CD4-positive, alpha-beta T cell (primary cell): ENCODE measurements at regions not wholly inside any gene's neighbourhood (a gene's known extent, or its start where the extent isn't known, plus 50 kb on each side); places are given as distances from the start of the nearest gene placed in this dataset.

Experiments used
- ATAC-seq: fragments of 200-7000 bp; cut with Tn5 transposase; one replicate; pipeline ENCODE4 v1.10.0; 2022; ENCODE audit warnings: mild to moderate bottlenecking; ENCODE audit not compliant: poor library complexity
- CTCF ChIA-PET: fragments of 350-600 bp; sonication (Branson Sonifier 250); formaldehyde crosslinking; loops from one replicate; lab custom pipeline; 2021; ENCODE audit warnings: antibody characterized with exemption, inconsistent platforms; lab: Charles Lee
- POLR2A ChIA-PET: fragments of 350-600 bp; sonication (Branson Sonifier 250); formaldehyde crosslinking; loops from one replicate; lab custom pipeline; 2021; ENCODE audit warnings: antibody characterized with exemption, inconsistent platforms; lab: Charles Lee
- DNase-seq, 14 experiments: peaks; one replicate each; pipeline ENCODE4 v3.0.0-alpha.2; 2013 to 2020; ENCODE audit warnings: mixed read lengths in 2 of 14
- H3K27ac ChIP-seq, 2 donors: one replicate each; pipeline versions ENCODE4 v1.5.1 to v1.7.0; 2013; ENCODE audit warnings: low read length in 2 of 2, low read depth in 1 of 2, mild to moderate bottlenecking in 1 of 2
- H3K27me3 ChIP-seq, 2 experiments: 1 replicate in 1 of 2; 2 replicates in 1 of 2; pipeline versions ENCODE4 v1.6.1 to v1.7.0; 2013; ENCODE audit warnings: low read length in 2 of 2, control low read depth in 1 of 2, mild to moderate bottlenecking in 1 of 2, moderate library complexity in 1 of 2; ENCODE audit not compliant: insufficient read depth in 2 of 2, control insufficient read depth in 1 of 2
- H3K36me3 ChIP-seq: one replicate; pipeline ENCODE4 v1.6.1; 2013; ENCODE audit warnings: low read length, control low read depth; ENCODE audit not compliant: insufficient read depth
- H3K4me1 ChIP-seq: one replicate; pipeline ENCODE4 v1.6.1; 2013; ENCODE audit warnings: low read length, control low read depth; ENCODE audit not compliant: insufficient read depth
- H3K4me3 ChIP-seq: one replicate; pipeline ENCODE4 v1.5.1; 2013; ENCODE audit warnings: mild to moderate bottlenecking, low read length, moderate library complexity
- H3K9me3 ChIP-seq, 2 experiments: 1 replicate in 1 of 2; 2 replicates in 1 of 2; pipeline versions ENCODE4 v1.6.1 to v1.7.0; 2013; ENCODE audit warnings: low read length in 2 of 2, mild to moderate bottlenecking in 2 of 2, control low read depth in 1 of 2, moderate library complexity in 1 of 2; ENCODE audit not compliant: control insufficient read depth in 1 of 2, insufficient read depth in 1 of 2
- H3K27ac Mint-ChIP-seq: one replicate; pipeline ENCODE4 v1.8.0; 2020; ENCODE audit warnings: mixed read lengths
- H3K27me3 Mint-ChIP-seq: one replicate; pipeline ENCODE4 v1.8.0; 2021; ENCODE audit warnings: mixed read lengths
- H3K36me3 Mint-ChIP-seq: one replicate; pipeline ENCODE4 v1.8.0; 2021; ENCODE audit warnings: low read depth, mixed read lengths
- H3K4me1 Mint-ChIP-seq: one replicate; pipeline ENCODE4 v1.8.0; 2021; ENCODE audit warnings: low read depth, mixed read lengths
- H3K4me3 Mint-ChIP-seq: one replicate; pipeline ENCODE4 v1.8.0; 2020; ENCODE audit warnings: mild to moderate bottlenecking, mixed read lengths
- H3K9me3 Mint-ChIP-seq: one replicate; pipeline ENCODE4 v1.8.0; 2020; ENCODE audit warnings: mixed read lengths
- intact Hi-C, 2 experiments: fragments of 100-400 bp; cut with DNase I in 1 of 2; cut with micrococcal nuclease in 1 of 2; formaldehyde crosslinking; loops; one replicate each; pipeline versions ENCODE4 v1.15.1 to v1.9.0; 2023 to 2025; cut with DNase I, micrococcal nuclease
- TF ChIP-seq, protein P1 (sequence below): fragments of 200-600 bp; IDR thresholded peaks from one replicate; pipeline ENCODE4 v1.8.0; 2022; ENCODE audit warnings: antibody characterized with exemption, mild to moderate bottlenecking

DNA sequence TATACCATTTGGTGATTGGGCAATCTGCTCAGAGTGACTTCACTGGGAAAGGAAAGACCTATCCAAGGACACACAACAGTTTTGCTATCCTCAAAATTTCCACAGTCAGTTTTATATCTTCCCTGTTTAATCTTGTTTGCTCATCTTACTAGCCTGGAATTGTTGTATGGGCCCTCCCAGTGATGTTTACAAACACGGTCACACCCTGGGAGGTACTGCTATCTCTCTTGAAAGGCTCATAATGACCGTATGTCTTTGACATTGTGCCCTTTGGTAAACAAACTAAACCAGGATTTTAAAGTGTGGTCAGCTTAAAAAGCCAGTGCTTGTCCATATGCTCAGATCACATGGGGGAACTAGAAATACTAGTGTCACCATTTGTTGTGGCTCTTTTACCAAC lies 277.0 kb downstream of the CDH2 start:
- DNase-seq (no peak), ATAC-seq (no peak)
- Mint-ChIP-seq H3K9me3 (peaks cover 13% of the 10 kb centered on the region), H3K27me3 (no peaks in the 10 kb centered on the region), H3K36me3 (no peaks in the 10 kb centered on the region), H3K4me1 (no peaks in the 10 kb centered on the region), H3K4me3 (no peak overlapping the region), H3K27ac (no peak overlapping the region)
- H3K9me3 ChIP-seq, result peaks cover 3 to 5% of the 10 kb centered on the region in 2 experiments
- H3K36me3 ChIP-seq, result no peaks in the 10 kb centered on the region
- H3K4me3 ChIP-seq, result no peak overlapping the region
- TF ChIP-seq, protein P1, sequence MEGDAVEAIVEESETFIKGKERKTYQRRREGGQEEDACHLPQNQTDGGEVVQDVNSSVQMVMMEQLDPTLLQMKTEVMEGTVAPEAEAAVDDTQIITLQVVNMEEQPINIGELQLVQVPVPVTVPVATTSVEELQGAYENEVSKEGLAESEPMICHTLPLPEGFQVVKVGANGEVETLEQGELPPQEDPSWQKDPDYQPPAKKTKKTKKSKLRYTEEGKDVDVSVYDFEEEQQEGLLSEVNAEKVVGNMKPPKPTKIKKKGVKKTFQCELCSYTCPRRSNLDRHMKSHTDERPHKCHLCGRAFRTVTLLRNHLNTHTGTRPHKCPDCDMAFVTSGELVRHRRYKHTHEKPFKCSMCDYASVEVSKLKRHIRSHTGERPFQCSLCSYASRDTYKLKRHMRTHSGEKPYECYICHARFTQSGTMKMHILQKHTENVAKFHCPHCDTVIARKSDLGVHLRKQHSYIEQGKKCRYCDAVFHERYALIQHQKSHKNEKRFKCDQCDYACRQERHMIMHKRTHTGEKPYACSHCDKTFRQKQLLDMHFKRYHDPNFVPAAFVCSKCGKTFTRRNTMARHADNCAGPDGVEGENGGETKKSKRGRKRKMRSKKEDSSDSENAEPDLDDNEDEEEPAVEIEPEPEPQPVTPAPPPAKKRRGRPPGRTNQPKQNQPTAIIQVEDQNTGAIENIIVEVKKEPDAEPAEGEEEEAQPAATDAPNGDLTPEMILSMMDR, result no peak
- H3K27me3 ChIP-seq, result no peaks in the 10 kb centered on the region
- CTCF ChIA-PET, result no interaction called here
- no peak overlapping the region for H3K27ac ChIP-seq
- POLR2A ChIA-PET, result no interaction called here
- intact Hi-C loops, result no loop called here
- H3K4me1 ChIP-seq, result no peaks in the 10 kb centered on the region

DNA sequence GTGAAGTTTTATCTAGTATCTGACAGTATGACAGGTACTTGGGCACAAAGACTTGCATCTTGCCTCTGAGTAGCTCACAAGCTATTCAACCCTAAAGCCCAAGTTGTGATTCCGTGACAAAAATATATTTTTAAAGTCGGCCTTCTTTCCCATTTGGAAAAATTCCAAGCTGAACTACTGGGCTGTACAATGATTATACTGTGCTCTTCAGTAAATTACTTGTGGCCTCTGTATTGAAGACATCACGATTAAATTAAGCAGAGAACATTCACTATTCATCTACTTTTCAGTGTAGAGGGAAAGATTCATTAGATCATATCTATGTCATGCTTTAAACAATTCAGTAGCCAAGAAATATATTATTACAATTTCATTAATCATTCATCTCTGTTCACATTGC lies 282.2 kb downstream of the CDH2 start:
- no peaks in the 10 kb centered on the region for H3K4me1 ChIP-seq
- no peaks in the 10 kb centered on the region for H3K27me3 ChIP-seq
- no peak overlapping the region for H3K27ac ChIP-seq
- intact Hi-C loops, result no loop called here
- ChIA-PET POLR2A (no interaction called here), CTCF (no interaction called here)
- DNase-seq (no peak), ATAC-seq (no peak)
- Mint-ChIP-seq H3K4me3 (no peak overlapping the region), H3K36me3 (no peaks in the 10 kb centered on the region), H3K27me3 (no peaks in the 10 kb centered on the region), H3K9me3 (peaks cover 9% of the 10 kb centered on the region), H3K27ac (no peak overlapping the region), H3K4me1 (no peaks in the 10 kb centered on the region)
- no peaks in the 10 kb centered on the region for H3K36me3 ChIP-seq
- TF ChIP-seq, protein P1, result no peak
- H3K9me3 ChIP-seq, result peaks cover 0 to 5% of the 10 kb centered on the region in 2 experiments
- H3K4me3 ChIP-seq, result no peak overlapping the region

DNA sequence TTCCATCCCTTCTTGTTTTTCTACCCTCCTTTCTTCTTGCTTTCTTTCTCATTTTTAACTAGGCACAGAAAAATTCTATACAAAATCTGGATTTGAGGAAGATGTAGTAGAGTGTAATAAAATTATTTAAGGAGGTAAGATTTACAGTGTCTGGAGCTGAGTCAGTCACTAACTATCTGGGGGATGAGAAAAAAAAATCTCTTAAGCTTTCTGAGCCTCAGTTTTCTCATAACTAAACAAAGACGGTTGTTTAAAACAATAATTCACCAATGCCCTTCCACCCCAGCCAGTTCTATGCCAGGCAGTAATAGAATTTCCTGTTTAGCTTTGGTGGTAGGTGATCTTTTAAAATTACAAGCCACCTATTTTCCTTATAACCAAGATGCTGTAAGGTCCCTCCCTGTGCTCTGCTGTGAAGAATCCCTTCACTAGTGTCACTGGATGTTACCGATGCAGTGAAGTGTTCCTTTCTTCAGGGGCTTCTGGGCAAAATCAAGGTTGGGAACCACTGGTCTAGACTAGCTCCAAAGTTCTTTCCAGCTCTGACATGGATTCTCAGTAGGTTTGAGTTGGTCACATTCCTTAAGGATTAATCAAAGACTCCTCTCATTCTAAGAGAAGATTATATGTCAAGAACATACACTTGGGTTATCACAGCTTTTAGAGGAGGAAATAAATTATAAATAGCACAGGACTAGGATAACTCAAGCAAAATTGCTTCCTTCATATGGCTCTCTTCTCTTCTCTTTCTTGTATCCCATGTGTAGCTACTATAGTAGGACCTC lies 289.0 kb downstream of the CDH2 start:
- no peaks in the 10 kb centered on the region for H3K36me3 Mint-ChIP-seq
- Histone ChIP-seq H3K36me3 (no peaks in the 10 kb centered on the region), H3K27ac (no peak overlapping the region), H3K4me3 (no peak overlapping the region), H3K9me3 (peaks cover 0 to 9% of the 10 kb centered on the region in 2 experiments), H3K4me1 (no peaks in the 10 kb centered on the region), H3K27me3 (no peaks in the 10 kb centered on the region)
- ChIA-PET CTCF (interaction anchor here (0.8 kb wide), 1 partner anchor 124 kb away, joined by 3 read pairs; no protein-coding TSS in a partner anchor), POLR2A (no interaction called here)
- no peak overlapping the region for H3K4me3 Mint-ChIP-seq
- no peaks in the 10 kb centered on the region for H3K4me1 Mint-ChIP-seq
- no peak for DNase-seq
- peaks cover 7% of the 10 kb centered on the region for H3K9me3 Mint-ChIP-seq
- no peak overlapping the region for H3K27ac Mint-ChIP-seq
- intact Hi-C loops, result no loop called here
- H3K27me3 Mint-ChIP-seq, result no peaks in the 10 kb centered on the region
- TF ChIP-seq, protein P1, result no peak
- ATAC-seq, result no peak
